Stomach (tissue), 4 donors: ENCODE measurements at regions not wholly inside any gene's neighbourhood (a gene's known extent, or its start where the extent isn't known, plus 50 kb on each side); places are given as distances from the start of the nearest gene placed in this dataset.

Experiments
- CTCF ChIP-seq, 7 experiments: fragments of 450-650 bp in 4 of 7; fragments of 200-600 bp in 3 of 7; sonication (generic) in 3 of 7; IDR thresholded peaks; one replicate each; pipeline ENCODE4 v1.5.1; 2016 to 2019; ENCODE audit warnings: antibody characterized with exemption in 7 of 7, control low read depth in 2 of 7, mild to moderate bottlenecking in 1 of 7
- EP300 ChIP-seq: sonication (generic); formaldehyde crosslinking; IDR thresholded peaks from one replicate; pipeline ENCODE4 v1.6.1; 2017; ENCODE audit warnings: antibody characterized with exemption
- POLR2A ChIP-seq, 4 donors: fragments of 450-650 bp; IDR thresholded peaks; one replicate each; pipeline ENCODE4 v1.6.1; 2016; ENCODE audit warnings: antibody characterized with exemption in 4 of 4, control low read depth in 2 of 4, mild to moderate bottlenecking in 1 of 4, moderate library complexity in 1 of 4
- POLR2AphosphoS5 ChIP-seq, 3 donors: sonication (generic); formaldehyde crosslinking; IDR thresholded peaks; one replicate each; pipeline ENCODE4 v1.6.1; 2016; ENCODE audit warnings: antibody characterized with exemption in 3 of 3

GRCh38 chr2:138104071-138104470 is 139.8 kb downstream of the HNMT start:
- no peak for TF ChIP-seq CTCF (IDR thresholded peaks at IDR 0.05)
- TF ChIP-seq POLR2AphosphoS5 (IDR thresholded peaks at IDR 0.05), result no peak
- TF ChIP-seq POLR2A (IDR thresholded peaks at IDR 0.05), result no peak
- no peak for TF ChIP-seq EP300
